K562 (cell line): ENCODE measurements at regions not wholly inside any gene's neighbourhood (a gene's known extent, or its start where the extent isn't known, plus 50 kb on each side); places are given as distances from the start of the nearest gene placed in this dataset.

Experiments used
- ATAC-seq: fragments of 200-7000 bp; cut with Tn5 transposase; 3 replicates; pipeline ENCODE4 v1.9.1; 2020; ENCODE audit warnings: moderate library complexity
- BruUV-seq: library from RNA; stranded (reverse); fragments of 400-500 nt; replicated peaks from 2 replicates; lab custom pipeline; 2021; lab: Mats Ljungman, UMichigan
- CTCF ChIA-PET: fragments of 300-600 bp; formaldehyde crosslinking; extraction: SDS; loops from one replicate; lab custom pipeline; 2021; ENCODE audit warnings: low intra/inter-chr PET ratio; lab: Yijun Ruan, JAX
- POLR2A ChIA-PET: fragments of 300-600, 350-650 bp; sonication (Branson Sonifier 250); formaldehyde crosslinking; extraction: SDS; loops from one replicate; lab custom pipeline; 2021; ENCODE audit warnings: antibody characterized with exemption, inconsistent platforms; lab: Yijun Ruan, JAX
- DNase-seq, 4 experiments: peaks; one replicate each; pipeline versions ENCODE4 v3.0.0 to v3.0.0-alpha.2; 2011 to 2018; ENCODE audit warnings: low spot score in 3 of 4, mixed read lengths in 3 of 4; ENCODE audit errors: extremely low read depth in 1 of 4
- FAIRE-seq: peaks from 2 replicates; lab custom pipeline; 2011; peaks lifted over from hg19 to GRCh38; lab: Jason Lieb, UNC
- H2AFZ ChIP-seq: 2 replicates; pipeline ENCODE4 v1.6.0; 2011; ENCODE audit warnings: low read depth, low read length, control low read depth, inconsistent platforms
- H3K27ac ChIP-seq: fragments of 200-600 bp; 3 replicates; pipeline ENCODE4 v1.8.0; 2011; ENCODE audit warnings: low read depth, mild to moderate bottlenecking, control low read depth, inconsistent platforms, low read length, moderate library complexity, mixed read lengths; ENCODE audit errors: extremely low read depth
- H3K27me3 ChIP-seq, 2 experiments: fragments of 300-600 bp in 1 of 2; 2 replicates in 1 of 2; 3 replicates in 1 of 2; pipeline versions ENCODE4 v1.6.0 to v1.8.0; 2011; ENCODE audit warnings: inconsistent platforms in 2 of 2, low read length in 2 of 2, mild to moderate bottlenecking in 1 of 2, mixed read lengths in 1 of 2, moderate library complexity in 1 of 2; ENCODE audit not compliant: control insufficient read depth in 2 of 2, insufficient read depth in 2 of 2
- H3K36me3 ChIP-seq: fragments of 300-600 bp; 3 replicates; pipeline ENCODE4 v1.8.0; 2011; ENCODE audit warnings: mild to moderate bottlenecking, low read length, inconsistent platforms; ENCODE audit not compliant: control insufficient read depth, insufficient read depth
- H3K4me1 ChIP-seq, 2 experiments: fragments of 200-600 bp in 1 of 2; replicated peaks in 1 of 2; 2 replicates in 1 of 2; 3 replicates in 1 of 2; pipeline versions ENCODE4 v1.5.1 to v1.8.0; 2011; ENCODE audit warnings: inconsistent platforms in 2 of 2, low read length in 2 of 2, mild to moderate bottlenecking in 1 of 2, mixed read lengths in 1 of 2, moderate library complexity in 1 of 2; ENCODE audit not compliant: control insufficient read depth in 2 of 2, insufficient read depth in 2 of 2
- H3K4me2 ChIP-seq: 2 replicates; pipeline ENCODE4 v1.6.1; 2011; ENCODE audit warnings: low read length, control low read depth, inconsistent platforms, mixed read lengths; ENCODE audit not compliant: insufficient read depth
- H3K4me3 ChIP-seq: fragments of 200-600 bp; sonication (generic), shearing (Covaris generic); 2 replicates; pipeline ENCODE4 v1.5.1; 2016; ENCODE audit warnings: control low read depth, inconsistent platforms
- H3K79me2 ChIP-seq: fragments of 200-600 bp; 3 replicates; pipeline ENCODE4 v1.8.0; 2011; ENCODE audit warnings: low read length, inconsistent platforms; ENCODE audit not compliant: control insufficient read depth, insufficient read depth
- H3K9ac ChIP-seq, 2 experiments: 2 replicates each; pipeline versions ENCODE4 v1.6.0 to v1.6.1; 2011; ENCODE audit warnings: low read depth in 2 of 2, low read length in 2 of 2, control low read depth in 1 of 2, inconsistent platforms in 1 of 2, mild to moderate bottlenecking in 1 of 2, mixed read lengths in 1 of 2; ENCODE audit not compliant: insufficient read depth in 1 of 2
- H3K9me1 ChIP-seq: one replicate; pipeline ENCODE4 v1.6.0; 2011; ENCODE audit warnings: inconsistent platforms, mild to moderate bottlenecking, low read length, moderate library complexity; ENCODE audit not compliant: control insufficient read depth, insufficient read depth
- H3K9me3 ChIP-seq: replicated peaks from 2 replicates; pipeline ENCODE4 v1.5.1; 2011; ENCODE audit warnings: low read depth, low read length, inconsistent platforms; ENCODE audit not compliant: control insufficient read depth, insufficient read depth
- H4K20me1 ChIP-seq: replicated peaks from 2 replicates; pipeline ENCODE4 v1.6.1; 2011; ENCODE audit warnings: low read length, inconsistent platforms, mixed read lengths; ENCODE audit not compliant: control insufficient read depth, insufficient read depth
- ELF1 ChIP-seq: fragments of 200-800 bp; sonication (Bioruptor generic); IDR thresholded peaks from 2 replicates; pipeline ENCODE4 v1.6.1; 2016; ENCODE audit warnings: missing genetic modification characterization, missing compliant biosample characterization
- ESRRA ChIP-seq: fragments of 450-650 bp; IDR thresholded peaks from 2 replicates; pipeline ENCODE4 v1.6.1; 2014; ENCODE audit warnings: low read depth, mild to moderate bottlenecking, moderate library complexity, borderline replicate concordance
- FOXK1 ChIP-seq: sonication (generic); formaldehyde crosslinking; IDR thresholded peaks from 2 replicates; pipeline ENCODE4 v1.8.0; 2022; ENCODE audit warnings: missing genetic modification reagents, mild to moderate bottlenecking, borderline replicate concordance
- HEY1 ChIP-seq: fragments of 250-450 bp; sonication (Bioruptor Pico); IDR thresholded peaks from 2 replicates; pipeline ENCODE4 v1.5.0; 2020; ENCODE audit warnings: mild to moderate bottlenecking, moderate library complexity, borderline replicate concordance
- PHF20 ChIP-seq: fragments of 450-650 bp; IDR thresholded peaks from 2 replicates; pipeline ENCODE4 v1.6.1; 2018; ENCODE audit not compliant: partially characterized antibody
- RBFOX2 ChIP-seq: fragments of 200-400 bp; formaldehyde crosslinking; IDR thresholded peaks from 2 replicates; pipeline ENCODE4 v1.6.1; 2017; ENCODE audit warnings: low read depth, mild to moderate bottlenecking, low read length, moderate library complexity
- RBM34 ChIP-seq: fragments of 200-400 bp; formaldehyde crosslinking; IDR thresholded peaks from 2 replicates; pipeline ENCODE4 v1.6.1; 2018; ENCODE audit warnings: low read length, borderline replicate concordance; ENCODE audit not compliant: insufficient read depth
- RBM39 ChIP-seq: fragments of 200-400 bp; formaldehyde crosslinking; optimal IDR thresholded peaks from 2 replicates; pipeline ENCODE3; 2018; ENCODE audit warnings: low read depth, low read length
- TRIM24 ChIP-seq, 2 experiments: fragments of 450-650 bp; IDR thresholded peaks; 2 replicates each; pipeline ENCODE4 v1.6.1; 2016
- XRCC5 ChIP-seq: fragments of 200-400 bp; formaldehyde crosslinking; IDR thresholded peaks from 2 replicates; pipeline ENCODE4 v1.6.1; 2017; ENCODE audit warnings: low read depth, mild to moderate bottlenecking, low read length
- ZNF644 ChIP-seq: fragments of 200-800 bp; sonication (Bioruptor generic); IDR thresholded peaks from 2 replicates; pipeline ENCODE4 v1.6.1; 2016; ENCODE audit warnings: low read depth, missing genetic modification characterization, missing compliant biosample characterization
- WGBS: fragments of 100-300 bp; shearing (Covaris generic); methylation state at CpG from one replicate; pipeline ENCODE4 v1.1.6; 2016; ENCODE audit warnings: low coverage, mixed read lengths; ENCODE audit not compliant: insufficient coverage; ENCODE audit errors: missing lambda C conversion rate; 5-methylcytosine and 5-hydroxymethylcytosine counted together
- in situ Hi-C: fragments of 300-500 bp; cut with MboI; formaldehyde crosslinking; loops from 4 replicates; pipeline ENCODE4 v1.15.0; 2018; ENCODE audit warnings: inconsistent platforms, mixed read lengths
- intact Hi-C: fragments of 100-400 bp; cut with micrococcal nuclease; formaldehyde crosslinking; loops from 2 replicates; pipeline ENCODE4 v1.14.2; 2022

GRCh38 chr18:38690626-38691025 is 1125.0 kb upstream of the CELF4 start:
- no peak for FAIRE-seq
- BruUV-seq: no TSS peak

DNA sequence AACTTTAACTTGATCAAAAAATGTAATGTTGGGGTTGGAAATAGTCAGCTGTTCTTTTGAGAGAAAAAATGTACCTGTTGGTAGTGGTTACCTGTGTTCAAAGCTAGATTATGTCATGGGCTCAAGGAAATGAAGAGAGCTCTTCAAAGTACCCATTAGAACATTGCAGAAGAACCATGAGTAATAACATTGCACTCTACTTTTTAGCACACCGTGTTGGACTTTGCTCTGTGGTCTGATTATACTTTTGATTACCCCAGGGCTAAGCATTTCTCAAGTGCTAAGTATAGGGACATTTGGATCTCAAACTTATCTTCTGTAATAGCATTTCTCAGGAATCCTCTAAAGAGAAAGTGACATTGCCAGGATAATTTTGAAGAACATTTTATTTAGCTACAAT is 1122.8 kb upstream of the CELF4 start:
- DNase-seq (no peak), FAIRE-seq (no peak), ATAC-seq (no peak)
- intact Hi-C loops (no loop called here), in situ Hi-C loops (no loop called here)
- TF ChIP-seq RBFOX2: no peak
- H3K9ac ChIP-seq: no peak overlapping the region
- H4K20me1 ChIP-seq: no peaks in the 10 kb centered on the region
- ChIA-PET CTCF (no interaction called here), POLR2A (no interaction called here)
- no peak overlapping the region for H3K27ac ChIP-seq
- 0% methylated on average over 1 of the region's 1 CpG for WGBS
- H3K9me3 ChIP-seq: no peaks in the 10 kb centered on the region; the same call in 1 of the 2 replicates
- H3K36me3 ChIP-seq: no peaks in the 10 kb centered on the region
- no peaks in the 10 kb centered on the region for H3K27me3 ChIP-seq
- H3K4me3 ChIP-seq: no peak overlapping the region
- H3K79me2 ChIP-seq: no peaks in the 10 kb centered on the region
- BruUV-seq: no TSS peak
- no peaks in the 10 kb centered on the region for H3K4me1 ChIP-seq
- H3K9me1 ChIP-seq: no peaks in the 10 kb centered on the region
- H2AFZ ChIP-seq: no peak overlapping the region
- H3K4me2 ChIP-seq: no peak overlapping the region

More at GRCh38 chr18:38690626-38691025, 1125.0 kb upstream of the CELF4 start:
- TF ChIP-seq FOXK1 (no peak), ELF1 (tag) (no peak), TRIM24 (IDR thresholded peaks at IDR 0.05) (no peak), HEY1 (CRISPR knock-in tag) (no peak), RBM34 (no peak), RBM39 (no peak), XRCC5 (no peak), ZNF644 (tag) (no peak), ESRRA (no peak), PHF20 (no peak)
- Histone ChIP-seq H3K79me2 (no peaks in the 10 kb centered on the region), H3K9ac (no peak overlapping the region), H4K20me1 (no peaks in the 10 kb centered on the region), H2AFZ (no peak overlapping the region), H3K4me1 (no peaks in the 10 kb centered on the region), H3K4me3 (no peak overlapping the region), H3K9me3 (no peaks in the 10 kb centered on the region; the same call in 1 of the 2 replicates), H3K36me3 (no peaks in the 10 kb centered on the region), H3K27ac (no peak overlapping the region), H3K9me1 (no peaks in the 10 kb centered on the region), H3K4me2 (no peak overlapping the region), H3K27me3 (no peaks in the 10 kb centered on the region)
- 0% methylated on average over 6 of the region's 6 CpGs for WGBS
- intact Hi-C loops (no loop called here), in situ Hi-C loops (no loop called here)
- POLR2A ChIA-PET: no interaction called here
- CTCF ChIA-PET: no interaction called here
- DNase-seq (no peak), ATAC-seq (no peak)
